GM03348 (cell line): ENCODE measurements at regions not wholly inside any gene's neighbourhood (a gene's known extent, or its start where the extent isn't known, plus 50 kb on each side); places are given as distances from the start of the nearest gene placed in this dataset.
"Not testable (repeated sequence)": the region's sequence is repeated elsewhere in the genome, so short reads cannot be mapped to it uniquely, and the experiment has no call there.

Experiments used
- DNase-seq: peaks from one replicate; pipeline ENCODE4 v3.0.0; 2012; ENCODE audit warnings: low spot score

GRCh38 chrX:95791876-95792275, 892.8 kb upstream of the DIAPH2 start:
- DNase-seq = no peak

GRCh38 chrX:95797344-95797743, 887.3 kb upstream of the DIAPH2 start:
- DNase-seq = no peak

- DNase-seq = no peak
These were observed 860.8 kb upstream of the DIAPH2 start for GRCh38 chrX:95823796-95824195.

DNA sequence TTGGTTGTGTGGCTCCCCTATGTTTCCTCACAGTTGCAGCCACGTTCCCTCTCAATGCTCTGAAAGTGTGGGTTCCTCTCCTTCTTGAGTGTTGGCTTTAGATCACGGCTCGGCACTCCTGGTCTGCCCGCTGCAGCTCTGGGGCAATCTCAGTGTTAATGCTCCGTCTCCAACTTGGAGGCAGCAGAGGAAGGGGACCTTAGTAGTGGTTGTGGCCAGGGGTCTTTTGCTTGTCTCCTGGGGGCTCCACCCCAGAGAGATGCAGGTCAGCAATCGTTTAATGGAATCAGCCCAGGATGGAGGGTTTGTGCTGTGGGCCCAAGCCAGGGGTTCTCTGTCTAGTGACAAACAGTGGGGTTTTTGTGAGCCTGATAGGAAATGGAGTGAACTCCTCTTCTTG, 849.4 kb upstream of the DIAPH2 start:
- DNase-seq = no peak

GRCh38 chrX:95836517-95836916, 848.1 kb upstream of the DIAPH2 start:
- DNase-seq = no peak

DNA sequence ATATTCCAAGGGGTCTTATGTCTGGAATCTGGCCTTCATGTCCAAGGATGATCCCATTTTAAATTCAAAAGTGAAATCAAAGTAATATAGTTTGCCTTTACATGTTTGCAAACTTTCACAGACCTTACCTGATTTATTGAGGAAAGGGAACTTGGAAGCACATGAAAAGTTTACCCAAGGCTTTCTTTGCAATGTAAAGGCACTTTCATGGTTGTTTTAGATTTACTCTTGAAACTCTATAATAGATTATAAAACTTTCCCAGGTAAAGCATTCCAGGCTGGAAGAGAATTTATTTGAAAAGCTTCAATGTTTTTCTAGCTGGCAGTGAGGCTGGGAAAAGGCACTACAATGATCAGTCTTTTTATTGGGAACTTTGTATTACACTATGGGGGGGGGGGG, 842.8 kb upstream of the DIAPH2 start:
- DNase-seq = no peak

DNA sequence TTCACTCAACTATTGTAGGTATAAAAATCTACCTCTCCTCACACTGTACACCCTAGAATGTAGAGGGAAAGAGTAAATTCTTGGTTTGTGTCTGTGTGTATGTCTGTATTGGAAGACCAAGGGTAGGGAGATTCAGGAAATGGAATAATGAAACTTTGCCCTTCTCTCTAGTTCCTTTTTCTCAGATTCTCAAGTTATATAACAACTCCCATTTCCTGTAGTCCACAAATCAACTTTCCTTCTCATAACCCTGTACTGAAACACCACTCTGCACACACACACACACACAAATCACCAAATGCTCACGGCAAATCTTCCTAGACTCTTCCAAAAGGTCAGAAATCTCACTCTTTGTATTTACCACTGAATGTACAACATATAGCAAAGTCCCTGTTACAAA, 824.5 kb upstream of the DIAPH2 start:
- DNase-seq = no peak

DNA sequence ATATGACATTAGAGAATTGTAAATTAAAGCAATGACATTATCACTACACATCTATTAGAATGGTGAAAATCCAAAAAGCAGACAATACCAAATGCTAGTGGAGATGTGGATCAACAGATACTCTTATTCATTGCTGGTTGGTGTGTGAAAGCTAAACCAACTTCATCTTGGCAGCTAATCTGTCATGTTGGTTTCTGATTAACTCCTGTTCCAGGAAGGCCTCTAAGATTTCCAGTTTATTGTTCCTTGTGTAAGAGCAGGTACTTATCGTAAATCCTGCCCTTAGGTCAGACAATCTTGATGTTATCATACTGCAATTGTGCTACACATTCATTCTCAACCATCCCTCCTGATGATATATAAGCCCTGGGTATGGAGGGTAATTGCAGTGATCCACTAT, 809.0 kb upstream of the DIAPH2 start:
- no peak for DNase-seq

DNA sequence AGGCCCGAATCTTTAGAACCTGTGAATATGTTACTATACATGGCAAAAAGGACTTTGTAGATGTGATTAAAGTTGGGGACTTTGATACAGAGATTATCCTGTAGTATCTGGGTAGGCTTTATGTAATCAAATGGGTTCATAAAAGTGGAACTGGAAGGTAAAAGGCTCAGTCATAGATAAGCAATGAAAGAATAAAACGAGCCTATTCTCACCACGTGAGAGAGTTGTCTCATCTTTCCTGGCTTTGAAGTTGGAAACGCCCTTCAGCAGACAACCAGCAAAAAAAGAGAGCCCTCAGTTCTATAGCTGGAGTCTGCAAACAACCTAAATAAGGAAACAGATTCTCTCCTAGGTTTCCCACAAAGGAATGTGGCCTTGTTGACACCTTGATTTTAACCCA, 805.8 kb upstream of the DIAPH2 start:
- DNase-seq = no peak

DNA sequence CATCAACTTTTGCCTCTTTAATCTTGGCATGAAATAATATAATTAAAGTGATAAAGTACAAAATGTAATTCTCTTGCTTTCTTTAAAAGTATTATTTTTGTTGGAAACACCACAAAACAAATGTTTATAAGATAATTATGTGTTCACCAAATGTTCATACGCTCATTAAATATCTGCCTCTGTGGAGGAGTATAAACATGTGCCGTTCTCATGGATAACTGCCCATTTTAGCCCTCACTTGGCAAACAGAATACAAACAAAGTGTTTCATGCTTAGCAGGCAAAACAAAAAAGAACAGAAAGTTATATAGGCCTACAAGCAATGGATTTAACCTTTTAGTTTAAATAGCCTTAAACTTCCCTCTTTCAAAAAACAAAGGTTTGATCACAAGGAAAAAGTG, 800.5 kb upstream of the DIAPH2 start:
- no peak for DNase-seq

GRCh38 chrX:95885074-95885473, 799.6 kb upstream of the DIAPH2 start:
- no peak for DNase-seq

GRCh38 chrX:95889279-95889678, 795.4 kb upstream of the DIAPH2 start:
- DNase-seq = no peak

DNA sequence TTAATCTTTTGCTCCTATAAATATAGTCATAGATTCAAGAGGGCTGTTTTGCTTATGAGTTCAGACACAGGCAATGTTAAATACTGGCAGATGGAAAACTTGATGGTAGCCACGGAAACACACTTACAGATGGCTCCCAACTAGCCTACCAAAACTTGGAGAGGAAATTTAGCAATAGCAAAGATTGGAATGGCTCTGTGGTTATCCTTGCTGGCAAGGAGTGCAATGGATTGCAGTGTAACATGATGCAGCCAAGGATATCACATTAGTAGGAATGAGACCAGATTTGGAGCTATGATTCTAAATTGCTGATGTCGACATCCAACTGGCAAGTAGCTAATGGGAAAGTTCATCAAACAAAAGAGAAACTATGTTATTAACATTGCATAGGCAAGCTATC, 791.0 kb upstream of the DIAPH2 start:
- DNase-seq = no peak

DNA sequence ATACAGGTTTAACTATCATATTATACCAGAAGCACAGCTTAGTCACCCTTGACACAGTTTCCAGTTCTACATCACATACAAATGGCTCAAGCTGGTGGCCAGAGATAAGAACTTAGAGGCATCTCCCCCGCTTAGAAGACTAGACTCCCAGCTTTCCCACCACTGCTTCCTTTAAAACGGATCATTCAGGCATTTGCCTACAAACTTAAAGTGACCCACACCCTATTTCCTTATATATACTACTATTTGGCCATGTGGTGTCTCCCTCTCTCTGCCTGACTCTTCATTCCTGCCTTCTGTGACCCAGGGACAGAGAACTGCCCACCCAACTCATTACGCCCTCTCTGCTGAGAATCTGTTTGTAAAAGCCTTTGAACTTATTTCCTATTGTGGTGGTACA, 781.2 kb upstream of the DIAPH2 start:
- DNase-seq = no peak

DNA sequence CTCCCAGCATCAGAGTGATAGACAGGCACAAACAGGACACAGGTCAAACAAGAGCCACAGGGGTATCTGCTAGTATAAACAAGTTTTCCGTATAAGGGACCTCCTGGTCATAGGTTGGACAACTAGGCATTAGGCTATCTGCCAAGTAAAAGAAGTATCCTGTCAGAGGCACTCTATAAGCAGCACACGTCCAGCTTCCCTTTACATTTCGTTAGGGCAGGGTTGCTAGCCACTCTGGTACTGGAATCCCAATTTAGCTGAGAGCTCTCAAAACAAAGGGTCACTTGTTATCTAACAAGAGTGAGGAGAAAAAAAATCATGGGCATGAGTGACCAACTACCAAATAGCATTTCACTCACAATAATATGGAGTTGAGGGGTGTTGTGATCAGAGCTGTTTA, 780.7 kb upstream of the DIAPH2 start:
- no peak for DNase-seq

- no peak for DNase-seq
These were observed 777.6 kb upstream of the DIAPH2 start for GRCh38 chrX:95907081-95907480.

- DNase-seq = no peak
These were observed 773.6 kb upstream of the DIAPH2 start for GRCh38 chrX:95911062-95911461.

GRCh38 chrX:95919605-95920004, 765.0 kb upstream of the DIAPH2 start:
- no peak for DNase-seq

GRCh38 chrX:95945528-95945927, 739.1 kb upstream of the DIAPH2 start:
- DNase-seq = no peak

DNA sequence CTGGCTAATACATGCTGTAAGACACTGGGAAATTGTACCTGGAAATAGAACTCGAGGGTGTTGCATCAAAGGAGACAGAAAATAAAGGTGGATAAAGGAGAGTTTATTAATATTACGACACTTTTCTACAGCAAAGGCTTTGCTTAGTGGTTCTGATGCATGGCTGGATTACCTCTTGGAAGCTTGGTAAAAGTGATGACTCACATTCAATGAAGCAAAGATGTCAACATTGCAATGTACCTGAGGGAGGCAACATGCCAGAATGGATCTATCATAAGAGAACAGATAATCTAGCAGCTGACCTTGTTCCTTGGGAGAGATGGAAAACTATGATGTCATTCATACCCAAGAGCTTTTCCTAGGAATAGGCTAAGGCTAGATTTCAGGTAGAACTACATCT, 735.1 kb upstream of the DIAPH2 start:
- DNase-seq = no peak

- DNase-seq = no peak
These were observed 734.0 kb upstream of the DIAPH2 start for GRCh38 chrX:95950679-95951078.

DNA sequence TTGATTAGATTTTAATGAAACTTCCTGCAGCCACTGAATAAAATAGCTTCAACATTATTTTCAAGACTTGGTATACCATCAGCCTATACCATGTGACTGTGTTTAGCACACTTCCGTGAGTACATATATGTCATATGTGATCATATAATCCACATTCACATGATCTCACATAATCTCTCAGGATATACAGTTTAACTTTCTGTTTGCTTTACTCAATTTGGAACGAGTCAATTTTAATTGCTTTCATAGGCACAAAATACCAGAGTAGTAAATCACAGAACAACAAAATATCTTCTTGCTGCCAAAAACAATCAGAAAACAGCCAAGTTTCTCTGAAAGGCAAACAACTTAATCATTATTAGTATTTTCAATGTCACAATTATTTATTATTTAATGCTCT, 731.1 kb upstream of the DIAPH2 start:
- no peak for DNase-seq

DNA sequence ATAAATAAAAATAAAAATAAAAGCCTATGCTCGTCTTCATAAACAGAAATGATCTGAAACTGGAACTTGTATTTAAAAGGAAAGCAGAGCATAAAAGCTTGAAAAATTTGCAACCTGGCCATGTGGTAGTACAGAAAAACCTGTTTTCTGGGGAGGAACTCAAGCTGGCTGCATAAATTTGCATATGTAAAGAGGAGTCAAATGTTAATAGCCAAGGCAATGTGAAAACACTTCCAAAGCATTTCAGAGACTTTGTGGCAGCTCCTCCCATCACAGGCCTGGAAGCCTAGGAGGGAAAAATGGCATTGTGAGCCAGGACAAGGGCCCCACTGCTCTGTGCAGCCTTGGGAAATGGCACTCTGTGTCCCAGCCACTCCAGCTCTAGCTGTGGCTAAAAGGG, 727.9 kb upstream of the DIAPH2 start:
- no peak for DNase-seq

DNA sequence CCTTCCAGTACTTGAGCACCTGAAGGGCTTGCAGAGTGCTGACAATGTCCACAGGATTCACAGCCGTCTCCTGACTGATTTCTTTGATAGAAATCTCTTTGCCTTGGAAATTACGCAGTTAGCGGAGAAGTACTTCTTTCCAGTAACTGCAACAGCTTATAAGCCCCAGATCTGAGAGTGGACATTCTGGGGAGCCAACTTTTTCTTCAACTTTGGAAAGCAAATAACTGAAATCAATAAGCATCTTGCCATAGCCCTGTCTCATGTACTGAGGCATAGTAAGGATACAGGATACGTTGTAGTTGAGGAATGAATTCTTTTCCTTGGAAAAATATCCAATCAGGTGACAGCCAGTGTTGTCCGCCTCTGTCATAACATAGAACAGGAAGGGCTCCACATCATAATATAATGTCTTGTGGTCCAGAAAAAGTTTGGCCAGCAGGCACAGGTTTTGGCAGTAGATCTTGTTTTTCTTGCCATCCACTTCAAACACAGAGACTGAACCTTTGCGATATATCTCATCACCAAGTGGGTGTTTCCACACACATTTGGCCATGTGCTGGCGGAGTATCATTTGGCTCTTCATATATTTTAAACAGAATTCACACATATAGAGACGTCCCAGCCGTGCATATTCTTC, 711.1 kb upstream of the DIAPH2 start:
- DNase-seq = not testable (repeated sequence)

GRCh38 chrX:95974096-95974470, 710.6 kb upstream of the DIAPH2 start:
- no peak for DNase-seq
